Esophagus mucosa (tissue), 1 donor: ENCODE measurements at regions not wholly inside any gene's neighbourhood (a gene's known extent, or its start where the extent isn't known, plus 50 kb on each side); places are given as distances from the start of the nearest gene placed in this dataset.

Experiments used
- ATAC-seq: fragments of 200-7000 bp; cut with Tn5 transposase; one replicate; pipeline ENCODE4 v1.9.1; 2020
- donor health status: DM: yes; HTN: yes; CAD: no.

DNA sequence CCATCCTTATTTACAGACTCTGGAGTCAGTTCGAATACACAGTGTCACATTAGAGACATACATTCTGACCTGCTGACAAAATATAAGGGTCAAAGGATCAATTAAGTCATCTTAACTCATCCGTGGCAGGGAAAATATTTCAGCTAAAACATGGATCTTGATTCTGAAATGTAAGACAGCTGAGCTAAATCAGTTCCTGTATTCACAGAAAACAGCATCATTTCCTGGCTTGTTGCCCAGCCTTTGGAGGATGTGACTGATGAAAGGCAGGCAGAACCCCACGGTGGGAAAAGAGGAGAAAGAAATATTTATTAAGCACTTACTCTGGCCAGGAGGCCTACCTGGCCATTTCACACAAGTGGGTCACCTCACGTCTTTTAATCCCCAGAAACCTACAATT is 101.9 kb downstream of the GAS2L3 start:
- no peak for ATAC-seq

DNA sequence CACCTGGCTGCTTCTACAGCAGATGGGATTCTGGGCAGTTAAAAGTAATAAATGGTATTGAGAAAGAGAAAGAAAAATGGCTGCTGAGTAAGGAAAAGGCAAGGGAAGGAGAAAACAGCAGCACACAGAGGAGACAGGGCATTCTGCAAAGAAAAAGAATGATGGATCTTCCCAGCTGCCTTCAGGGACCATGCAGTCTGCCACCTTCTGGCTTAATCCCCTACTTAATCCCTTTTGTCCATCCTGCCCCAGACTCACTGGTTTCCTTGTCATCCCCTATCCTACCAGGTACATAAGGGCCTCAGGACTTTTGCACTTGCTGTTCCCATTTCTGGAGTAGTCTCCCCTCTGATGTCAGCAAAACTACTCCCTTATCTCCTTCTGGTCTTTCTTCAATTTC is 107.6 kb downstream of the GAS2L3 start:
- no peak for ATAC-seq

DNA sequence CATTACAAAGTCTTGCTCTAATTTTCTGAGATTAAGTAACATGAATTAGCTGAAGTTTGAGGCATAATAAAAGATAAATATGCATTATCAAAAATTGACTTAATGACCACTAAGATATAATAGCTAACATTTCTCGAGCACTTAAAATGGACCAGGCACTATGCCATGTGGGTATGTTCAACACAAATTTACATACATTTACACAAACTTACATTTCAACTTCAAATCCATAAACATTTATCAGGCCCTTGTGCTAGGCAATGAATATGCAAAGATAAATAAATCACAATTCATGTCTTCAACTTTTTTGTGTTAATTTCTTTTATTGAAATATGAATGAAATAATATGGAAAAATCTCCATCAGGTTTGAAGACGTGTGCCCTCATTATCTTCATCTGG is 108.7 kb downstream of the GAS2L3 start:
- ATAC-seq: no peak

DNA sequence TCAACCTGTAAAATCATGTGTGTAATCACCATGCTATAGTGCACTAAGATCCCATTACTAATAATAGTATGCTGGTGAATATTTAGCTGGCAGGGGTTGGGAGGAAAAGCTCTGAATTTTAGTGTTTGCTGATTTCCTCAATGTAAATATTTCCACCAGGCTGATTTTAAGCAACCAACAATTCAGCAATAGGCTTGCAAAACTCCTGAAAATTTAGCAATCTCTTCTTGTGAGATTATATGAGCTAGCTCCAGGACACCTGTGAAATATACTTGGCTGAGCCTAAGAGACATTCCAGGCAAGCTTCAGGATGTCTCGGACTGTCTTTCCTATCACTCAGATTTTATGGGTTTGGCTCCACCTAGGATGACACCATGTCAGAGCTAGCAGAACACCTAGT is 106.9 kb upstream of the ANO4 start:
- ATAC-seq: no peak

DNA sequence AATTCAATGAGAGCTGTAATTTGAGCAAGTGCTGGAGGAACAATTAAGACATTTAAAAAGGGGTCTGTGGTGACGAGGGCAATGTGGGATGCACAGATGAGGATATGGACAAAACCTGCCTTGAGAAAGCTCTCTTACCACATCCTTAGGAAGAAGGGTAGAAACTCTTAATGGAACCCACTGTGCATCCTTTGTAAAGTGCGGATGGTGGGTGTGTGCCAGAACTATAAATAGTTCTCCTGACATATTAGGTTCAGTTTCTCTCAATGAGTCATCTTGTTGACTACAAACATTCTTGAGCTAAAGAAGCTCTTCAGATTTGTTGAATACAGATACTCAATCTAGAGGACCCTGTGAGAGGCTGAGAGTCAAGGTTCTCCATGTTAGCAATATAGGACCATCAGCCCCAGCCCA is 106.1 kb upstream of the ANO4 start:
- no peak for ATAC-seq

DNA sequence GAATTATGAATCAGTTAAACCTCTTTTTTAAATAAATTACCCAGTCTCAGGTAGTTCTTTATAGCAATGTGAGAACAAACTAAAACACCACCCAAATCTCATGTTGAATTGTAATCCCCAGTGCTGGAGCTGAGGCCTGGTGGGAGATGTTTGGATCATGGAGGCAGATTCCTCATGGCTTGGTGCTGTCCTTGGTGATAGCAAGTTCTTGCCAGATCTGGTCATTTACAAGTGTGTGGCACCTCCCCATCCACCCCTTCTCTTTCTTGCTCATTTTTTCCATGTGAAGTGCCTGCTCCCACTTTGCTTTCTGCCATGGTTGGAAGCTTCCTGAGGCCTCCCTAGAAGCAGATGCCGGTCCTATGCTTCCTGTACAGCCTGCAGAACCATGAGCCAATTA is 102.1 kb upstream of the ANO4 start:
- no peak for ATAC-seq

DNA sequence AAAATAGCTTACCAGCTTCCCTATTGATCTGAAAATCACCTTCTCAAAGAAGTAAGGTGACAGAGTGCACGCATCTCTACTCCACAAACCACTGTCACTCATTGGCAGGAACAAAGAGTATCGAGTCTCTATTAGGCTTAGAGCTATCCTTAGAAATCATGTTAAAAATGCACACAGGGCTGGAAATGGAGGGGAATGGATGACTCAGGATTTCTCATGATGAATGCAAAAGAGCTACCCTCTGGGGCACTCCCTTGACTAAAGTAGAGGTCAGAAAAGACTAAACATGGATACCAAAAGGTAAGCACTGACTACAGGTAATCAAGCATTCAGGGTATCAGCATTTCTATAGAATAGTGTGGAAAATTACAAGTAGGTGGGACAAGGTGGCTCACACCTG is 96.1 kb upstream of the ANO4 start:
- ATAC-seq: no peak

DNA sequence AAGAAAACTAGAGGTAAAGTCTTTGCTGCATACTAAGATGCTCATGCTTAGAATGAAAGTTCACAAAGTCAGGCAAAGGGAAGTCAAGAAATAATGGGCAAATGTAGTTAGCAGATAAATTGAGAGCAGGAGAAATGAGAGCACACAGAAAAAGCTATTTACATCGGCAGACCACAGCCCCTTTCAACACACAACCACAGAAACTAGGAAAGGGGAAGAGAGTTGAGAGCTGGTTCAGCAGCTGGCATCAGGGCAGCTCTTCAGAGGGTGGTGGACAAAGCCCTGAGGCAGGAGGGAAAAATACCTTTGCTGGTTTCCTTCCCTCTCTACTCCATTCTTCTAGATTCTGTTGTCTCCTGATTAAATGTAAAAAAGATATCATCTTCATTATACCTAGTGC is 95.4 kb upstream of the ANO4 start:
- ATAC-seq: no peak

DNA sequence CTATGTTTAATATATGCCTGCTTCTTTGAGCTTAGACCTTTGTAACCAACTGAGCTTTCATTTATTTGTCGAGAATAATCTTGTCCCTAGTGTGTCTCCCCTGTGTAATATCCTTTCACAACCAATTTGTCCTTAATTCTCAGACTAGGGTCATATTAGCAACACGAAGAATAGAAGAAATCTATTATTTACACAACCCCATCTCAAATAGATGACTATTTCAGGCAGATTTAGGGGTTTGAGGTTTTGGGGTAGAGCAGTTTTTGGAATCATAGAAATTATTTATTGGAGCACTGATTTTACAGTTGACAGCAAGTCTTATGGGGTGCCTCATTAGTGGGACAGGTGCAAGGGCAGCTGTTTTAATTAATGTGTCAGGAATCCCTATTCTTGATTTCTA is 91.2 kb upstream of the ANO4 start:
- ATAC-seq: no peak

DNA sequence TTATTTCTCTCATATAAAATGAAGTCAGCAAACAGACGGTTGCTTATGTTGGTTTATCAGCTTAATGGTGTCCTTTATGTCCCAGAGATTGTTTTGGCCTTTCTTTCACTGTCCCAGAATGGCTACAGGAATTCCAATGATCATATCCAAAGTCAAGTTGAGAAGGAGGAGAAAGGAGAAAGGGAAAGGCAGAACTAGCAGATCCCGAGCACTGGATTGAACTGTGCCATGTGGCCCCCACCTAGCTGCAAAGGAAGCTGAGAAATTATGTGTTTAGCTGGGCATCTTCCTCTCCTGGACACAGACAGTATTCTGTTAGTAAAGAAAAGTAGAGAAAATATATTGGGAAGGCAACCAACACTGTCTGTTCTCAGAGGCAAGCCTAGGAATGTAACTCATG is 90.7 kb upstream of the ANO4 start:
- no peak for ATAC-seq

DNA sequence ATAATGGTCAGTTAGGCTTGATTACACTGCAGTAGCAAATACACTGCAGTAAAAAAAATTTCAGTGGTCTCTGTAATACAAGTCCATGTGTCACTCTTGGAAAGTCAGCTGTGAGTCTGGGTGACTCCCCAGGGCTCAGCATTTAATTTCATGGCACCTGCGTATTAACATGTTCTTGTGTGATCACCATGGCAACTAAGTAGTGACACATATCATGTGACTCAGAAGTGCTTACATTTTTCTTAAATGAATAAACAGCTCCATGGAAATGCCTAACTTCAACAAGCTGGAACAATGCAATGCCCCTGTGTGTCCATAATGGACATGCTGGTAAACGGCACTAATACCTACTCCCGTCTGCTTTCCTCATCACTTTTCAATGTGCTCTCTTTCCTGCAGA is 88.5 kb upstream of the ANO4 start:
- ATAC-seq: peak; percentile 61

DNA sequence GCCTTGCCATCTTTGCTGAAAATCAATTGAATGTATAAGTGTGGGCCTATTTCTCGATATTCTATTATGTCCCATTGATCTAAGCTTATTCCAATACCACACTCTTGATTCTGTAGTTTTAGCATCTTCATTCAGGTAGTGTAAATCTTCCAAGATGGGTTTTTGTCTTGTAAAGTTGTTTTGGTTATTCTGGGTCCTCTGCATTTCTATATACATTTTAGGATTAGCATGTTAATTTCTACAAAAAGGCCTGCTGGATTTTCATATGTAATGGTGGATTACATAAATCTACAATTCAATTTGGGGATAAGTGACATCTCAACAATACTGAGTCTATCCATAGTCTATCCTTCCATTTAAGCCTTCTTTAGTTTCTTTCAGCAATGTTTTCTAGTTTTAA is 86.0 kb upstream of the ANO4 start:
- ATAC-seq: no peak

DNA sequence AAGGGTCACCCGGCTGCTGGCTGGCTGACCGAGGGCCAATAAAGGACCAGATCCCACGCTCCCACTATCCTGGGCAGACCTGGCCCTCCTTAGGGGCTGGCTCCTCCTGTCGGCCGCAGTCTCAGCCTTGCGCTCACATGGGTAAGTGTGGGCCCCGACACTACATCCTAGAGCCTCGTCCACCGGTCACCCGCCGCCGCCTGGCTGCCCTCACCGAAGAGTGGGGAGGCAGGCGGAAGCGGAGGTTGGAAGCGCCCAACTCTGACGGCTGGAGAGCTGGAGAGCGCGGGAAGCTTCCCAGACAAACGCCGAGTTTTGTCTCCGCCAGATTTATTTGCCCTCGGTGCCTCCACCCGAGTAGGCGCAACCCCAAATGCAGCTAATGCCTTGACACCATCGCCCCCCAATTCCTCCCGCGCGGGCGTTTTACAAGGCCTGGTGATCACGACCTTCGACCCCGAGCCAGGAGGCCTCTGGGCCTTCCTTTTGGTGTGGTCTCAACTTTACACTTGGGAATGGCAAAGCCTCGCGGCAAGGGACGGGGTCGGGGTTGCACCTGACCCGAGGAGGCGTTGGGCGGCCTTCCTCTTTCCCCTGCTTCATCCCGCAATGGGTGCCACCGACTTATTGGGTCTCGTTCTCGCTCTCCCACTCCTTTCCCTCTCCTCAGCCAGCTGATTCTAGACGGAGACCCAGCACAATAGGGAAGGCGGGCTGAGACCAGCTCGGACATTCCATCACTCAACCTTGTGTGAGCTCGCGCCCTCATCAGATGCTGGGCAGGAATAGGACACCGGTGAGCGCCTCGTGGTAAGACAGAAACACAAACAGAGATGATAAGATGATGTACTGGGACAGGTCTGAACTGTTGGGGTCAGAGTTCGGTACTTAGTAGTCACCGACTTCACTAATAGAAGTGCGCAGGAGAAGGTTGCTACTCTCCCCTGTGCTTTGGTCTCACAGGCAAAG is 78.3 kb upstream of the ANO4 start:
- no peak for ATAC-seq

DNA sequence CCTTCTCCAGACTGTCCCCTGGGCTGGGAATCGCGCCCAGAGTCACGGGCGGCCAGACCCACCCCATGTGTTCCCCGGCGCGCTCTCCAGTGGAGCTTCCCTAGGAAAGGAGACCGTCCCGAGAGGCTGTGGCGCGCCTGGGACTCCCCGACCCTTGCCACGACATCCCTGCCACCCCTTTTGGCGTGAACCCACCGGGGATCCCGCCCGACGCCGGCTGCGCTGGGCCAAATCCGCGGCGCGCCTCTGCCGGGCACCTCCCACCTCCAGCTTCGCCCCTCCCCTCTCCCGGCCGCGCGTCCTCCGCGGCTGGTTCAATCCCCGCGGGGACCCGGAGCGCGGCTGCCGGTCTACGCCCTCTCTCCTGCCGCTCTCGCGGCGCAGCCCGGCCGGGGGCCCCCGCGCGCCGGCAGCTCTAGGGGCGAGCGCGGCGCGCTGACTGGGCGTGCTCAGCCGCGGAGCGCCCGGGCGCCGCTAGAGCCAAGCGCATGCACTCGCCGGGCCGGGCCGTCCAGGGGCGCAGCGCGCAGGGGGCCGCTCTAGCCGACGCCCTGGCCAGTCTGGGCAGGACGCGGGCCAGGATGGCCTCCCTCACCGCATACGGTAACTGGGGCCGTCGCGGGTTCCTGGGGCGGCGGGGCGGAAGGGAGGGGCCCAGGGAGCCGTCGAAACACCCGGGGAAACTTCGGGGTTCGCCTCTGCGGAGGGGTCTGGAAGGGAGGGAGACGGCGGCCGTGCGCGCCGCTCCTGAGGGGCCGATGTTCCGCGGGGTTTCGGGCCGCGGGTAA is 77.4 kb upstream of the ANO4 start:
- ATAC-seq: no peak

DNA sequence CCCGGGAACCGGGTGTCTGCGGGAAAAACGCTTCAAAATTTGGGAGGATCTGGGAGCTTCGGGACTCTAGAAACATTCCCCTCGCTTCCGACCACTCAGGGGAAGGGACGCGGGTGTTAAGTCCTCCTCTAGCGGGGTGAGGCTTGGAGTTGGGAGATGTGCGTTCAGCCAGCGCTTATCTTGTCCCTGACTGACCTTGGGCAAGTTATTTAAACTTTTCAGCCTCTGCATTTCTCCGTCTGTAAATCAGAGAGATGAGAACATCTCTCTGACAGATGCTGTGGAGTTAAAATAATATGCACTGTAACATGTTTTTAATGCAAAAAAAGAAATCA is 76.9 kb upstream of the ANO4 start:
- no peak for ATAC-seq

DNA sequence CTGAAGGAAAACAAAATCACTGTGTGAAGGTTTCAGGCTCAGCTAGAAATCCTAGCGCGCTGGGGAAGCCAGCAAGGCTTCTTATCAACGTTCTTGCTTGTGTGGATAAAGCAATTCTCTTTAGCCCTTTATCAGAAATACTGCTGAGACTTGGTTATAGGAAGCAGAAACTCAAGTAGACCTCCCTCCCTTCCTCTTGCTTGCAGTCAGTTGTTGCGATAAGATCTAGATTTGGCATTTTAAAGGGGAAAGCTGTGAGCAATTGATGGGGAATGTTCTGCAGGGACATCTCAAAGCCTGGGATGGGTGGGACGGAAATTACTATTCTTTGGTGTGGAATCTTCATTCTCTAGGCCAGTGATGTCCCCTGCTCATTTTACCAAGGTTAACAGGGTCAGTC is 76.4 kb upstream of the ANO4 start:
- ATAC-seq: no peak

DNA sequence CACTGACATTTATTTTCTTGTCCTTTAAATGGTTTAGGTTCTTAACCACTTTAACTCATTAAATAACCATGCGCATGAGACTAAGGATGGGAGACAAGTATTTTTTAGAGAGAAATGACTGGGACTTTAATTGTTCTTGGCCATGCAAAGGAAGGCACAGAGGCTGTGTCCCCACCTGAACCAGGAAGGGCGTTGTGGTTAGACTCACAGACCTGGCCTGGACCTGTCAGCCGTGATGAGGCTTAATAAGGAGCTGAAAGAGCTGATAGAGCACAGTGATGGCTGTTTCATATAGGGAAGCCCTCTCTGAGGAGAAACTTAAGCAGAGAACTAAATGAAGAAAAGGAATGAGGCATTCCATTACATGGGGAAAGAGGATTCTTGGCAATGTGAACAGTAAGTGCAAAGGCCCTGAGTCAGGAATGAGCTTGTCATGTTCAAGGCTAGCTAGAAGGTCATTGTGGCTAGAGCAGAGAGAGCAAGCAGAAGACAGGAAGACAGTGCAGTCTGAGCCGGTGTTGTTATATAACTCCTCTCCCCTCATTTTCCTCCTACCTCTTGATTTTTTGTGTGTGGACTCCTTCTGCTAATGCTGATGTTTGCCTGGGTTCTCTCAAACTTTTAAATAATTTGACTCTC is 74.4 kb upstream of the ANO4 start:
- no peak for ATAC-seq

DNA sequence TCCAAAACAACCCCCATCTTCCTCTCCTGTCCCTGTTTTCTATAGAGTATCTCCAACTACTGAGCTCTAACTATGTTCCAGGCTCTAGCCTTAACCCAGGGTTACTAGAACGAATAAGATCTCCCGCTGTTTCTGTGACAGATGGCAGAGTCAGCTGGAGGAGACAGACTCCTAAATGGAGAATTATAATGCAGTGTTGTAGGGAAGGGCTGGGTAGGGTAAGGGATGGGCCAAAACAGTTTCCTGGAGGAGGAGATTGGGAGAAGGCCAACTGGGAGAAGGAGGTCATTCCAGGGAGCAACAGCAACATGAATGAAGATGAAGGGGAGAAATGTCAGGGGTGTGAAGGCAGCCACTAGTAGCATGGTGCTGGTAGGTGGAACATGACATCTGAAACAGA is 73.4 kb upstream of the ANO4 start:
- ATAC-seq: no peak

DNA sequence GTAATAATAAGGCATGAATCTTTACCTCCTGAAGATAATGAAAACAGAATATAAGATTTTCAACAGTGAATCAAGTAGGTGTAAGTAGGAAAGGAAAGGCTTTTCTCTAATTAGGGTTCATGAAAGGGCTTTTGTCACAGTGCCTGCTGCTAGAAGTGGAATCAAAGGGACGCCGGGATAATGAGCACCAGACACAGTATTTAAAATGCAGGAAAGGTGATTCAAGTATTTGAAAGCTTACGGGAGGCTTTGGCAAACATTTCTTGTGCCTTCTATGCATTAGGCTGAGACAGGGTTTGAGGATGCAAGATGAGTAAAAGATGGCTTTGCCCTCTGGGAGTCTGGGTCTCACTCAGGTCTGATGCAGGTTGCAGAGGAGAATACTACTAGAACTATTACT is 70.5 kb upstream of the ANO4 start:
- no peak for ATAC-seq

DNA sequence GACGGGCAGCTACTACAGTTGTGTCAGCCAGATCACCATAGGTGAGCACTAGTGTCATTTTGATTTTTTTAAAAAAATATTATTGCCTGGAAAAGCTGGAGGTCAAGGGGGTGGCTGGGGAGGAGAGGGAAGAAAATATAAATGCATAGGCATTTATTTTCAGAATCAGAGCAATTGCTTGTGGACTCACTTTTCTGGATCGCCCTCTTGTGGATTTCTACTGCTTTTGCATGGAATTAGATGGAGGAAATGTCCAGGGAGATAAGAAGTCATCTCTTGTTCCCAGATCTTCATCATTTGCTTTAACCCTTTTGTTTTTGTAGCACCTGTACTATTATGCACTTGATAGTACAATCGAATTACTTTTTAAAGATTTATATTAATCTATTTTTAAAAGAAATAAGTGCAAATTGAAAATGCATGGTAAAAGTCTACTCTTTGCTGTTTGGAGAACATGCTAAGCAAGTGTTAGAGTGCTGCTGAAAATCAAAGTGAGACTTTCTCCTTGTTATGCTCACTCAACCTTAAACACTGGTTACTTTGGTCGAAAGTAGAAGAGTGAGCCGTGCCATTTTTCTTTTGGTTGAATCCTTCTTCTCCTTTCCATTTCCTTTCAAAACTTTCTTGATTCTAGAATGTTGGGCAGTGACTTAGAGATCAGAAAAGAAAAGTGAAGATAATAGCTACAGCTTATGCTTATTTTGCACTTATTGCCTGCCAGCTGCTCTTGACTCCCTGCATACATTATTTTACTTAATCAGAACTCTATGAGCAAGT is 60.6 kb upstream of the ANO4 start:
- ATAC-seq: no peak

DNA sequence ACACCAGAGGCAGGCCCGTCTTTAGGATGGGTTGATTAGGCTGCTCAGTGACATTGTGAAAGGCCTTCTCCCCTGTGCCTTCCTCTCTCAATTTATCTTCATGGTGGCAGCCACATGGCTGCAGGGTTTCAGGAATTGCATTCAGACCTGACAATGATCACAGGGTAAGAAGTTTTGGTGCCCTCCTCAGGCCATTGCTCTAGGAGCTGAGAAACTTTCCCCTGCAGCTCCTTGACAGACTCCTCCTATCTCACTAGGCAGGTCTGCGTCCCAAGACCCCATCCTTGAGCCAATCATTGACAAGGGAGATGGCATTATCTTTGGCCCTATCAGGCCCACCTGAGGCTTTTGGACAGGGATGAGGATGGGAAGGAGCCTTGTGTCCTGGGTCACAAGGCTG is 57.4 kb upstream of the ANO4 start:
- ATAC-seq: no peak

DNA sequence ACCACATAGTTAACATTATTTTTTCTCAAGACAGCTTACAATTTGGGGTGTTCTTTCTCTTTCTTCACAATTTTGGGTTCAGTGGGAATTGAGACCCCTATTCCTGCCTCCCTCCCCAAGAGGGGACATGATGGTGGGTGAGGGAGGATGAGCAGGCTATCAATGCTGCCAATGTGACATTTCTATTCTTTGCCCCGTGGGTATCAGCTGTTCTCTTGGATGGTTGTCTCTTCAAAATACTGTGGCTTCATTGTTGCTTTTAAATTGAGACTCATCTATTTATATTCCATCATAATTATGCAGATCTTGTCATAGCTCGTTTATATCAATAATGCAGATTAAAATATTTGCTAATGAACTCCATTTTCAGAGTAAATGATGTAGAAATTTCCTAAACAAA is 56.5 kb upstream of the ANO4 start:
- no peak for ATAC-seq
